Vagina (tissue), 2 donors: ENCODE measurements at regions not wholly inside any gene's neighbourhood (a gene's known extent, or its start where the extent isn't known, plus 50 kb on each side); places are given as distances from the start of the nearest gene placed in this dataset.

Experiments used
- DNase-seq, 2 donors: peaks; one replicate each; pipeline ENCODE4 v3.0.0-alpha.2; 2017; ENCODE audit errors: extremely low spot score in 2 of 2
- H3K27ac ChIP-seq: fragments of 200-600 bp; sonication (generic); one replicate; pipeline ENCODE4 v1.5.1; 2019
- H3K27me3 ChIP-seq: fragments of 200-600 bp; sonication (generic); one replicate; pipeline ENCODE4 v1.5.1; 2019
- H3K36me3 ChIP-seq, 2 donors: fragments of 200-600 bp; sonication (generic); one replicate each; pipeline ENCODE4 v1.5.1; 2017 to 2019
- H3K4me1 ChIP-seq: fragments of 200-600 bp; sonication (generic); one replicate; pipeline ENCODE4 v1.5.1; 2019
- H3K4me3 ChIP-seq, 2 donors: fragments of 200-600 bp; sonication (generic); 1 replicate in 1 of 2; 2 replicates in 1 of 2; pipeline ENCODE4 v1.5.1; 2016 to 2019
- H3K9me3 ChIP-seq: fragments of 200-600 bp; sonication (generic); one replicate; pipeline ENCODE4 v1.5.1; 2019
- POLR2A ChIP-seq, 2 donors: fragments of 450-650 bp; IDR thresholded peaks; one replicate each; pipeline ENCODE4 v1.6.1; 2017; ENCODE audit warnings: antibody characterized with exemption in 2 of 2, mild to moderate bottlenecking in 2 of 2, moderate library complexity in 2 of 2
- POLR2AphosphoS5 ChIP-seq, 2 donors: sonication (generic); formaldehyde crosslinking; IDR thresholded peaks; one replicate each; pipeline ENCODE4 v1.9.0; 2017; ENCODE audit warnings: antibody characterized with exemption in 2 of 2, mild to moderate bottlenecking in 2 of 2, low read depth in 1 of 2; ENCODE audit not compliant: insufficient read depth in 1 of 2
- intact Hi-C: fragments of 100-400 bp; cut with DNase I; formaldehyde crosslinking; loops from one replicate; pipeline ENCODE4 v1.15.1; 2023
- TF ChIP-seq, protein P1 (sequence below), 3 experiments: fragments of 450-650 bp in 2 of 3; fragments of 200-600 bp in 1 of 3; sonication (generic) in 1 of 3; IDR thresholded peaks; one replicate each; pipeline ENCODE4 v1.5.1; 2017 to 2019; ENCODE audit warnings: antibody characterized with exemption in 3 of 3, mild to moderate bottlenecking in 2 of 3, moderate library complexity in 2 of 3

DNA sequence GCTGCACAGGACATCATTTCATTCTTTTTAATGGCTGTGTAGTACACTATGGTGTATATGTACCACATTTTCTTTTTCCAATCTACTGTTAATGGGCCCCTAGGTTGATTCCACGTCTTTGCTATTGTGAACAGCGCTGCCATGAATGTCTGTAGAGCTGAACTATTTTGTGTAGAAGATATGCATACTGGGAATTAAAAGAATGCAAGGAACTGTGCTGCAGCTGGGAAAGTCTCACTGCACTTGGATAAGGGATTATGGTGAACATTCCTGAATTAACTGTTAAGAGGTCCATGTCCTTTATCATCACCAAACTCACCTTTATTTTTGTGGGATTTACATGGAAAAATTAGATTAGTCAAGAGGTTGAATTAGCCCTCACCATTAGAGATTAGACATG lies 224.7 kb downstream of the SNX19 start:
- DNase-seq: no peak
- no peaks in the 10 kb centered on the region for H3K36me3 ChIP-seq
- no peaks in the 10 kb centered on the region for H3K9me3 ChIP-seq
- no peaks in the 10 kb centered on the region for H3K4me1 ChIP-seq
- no peak overlapping the region for H3K27ac ChIP-seq
- H3K4me3 ChIP-seq: no peak overlapping the region
- no peak for TF ChIP-seq POLR2A (IDR thresholded peaks at IDR 0.05)
- TF ChIP-seq, protein P1, sequence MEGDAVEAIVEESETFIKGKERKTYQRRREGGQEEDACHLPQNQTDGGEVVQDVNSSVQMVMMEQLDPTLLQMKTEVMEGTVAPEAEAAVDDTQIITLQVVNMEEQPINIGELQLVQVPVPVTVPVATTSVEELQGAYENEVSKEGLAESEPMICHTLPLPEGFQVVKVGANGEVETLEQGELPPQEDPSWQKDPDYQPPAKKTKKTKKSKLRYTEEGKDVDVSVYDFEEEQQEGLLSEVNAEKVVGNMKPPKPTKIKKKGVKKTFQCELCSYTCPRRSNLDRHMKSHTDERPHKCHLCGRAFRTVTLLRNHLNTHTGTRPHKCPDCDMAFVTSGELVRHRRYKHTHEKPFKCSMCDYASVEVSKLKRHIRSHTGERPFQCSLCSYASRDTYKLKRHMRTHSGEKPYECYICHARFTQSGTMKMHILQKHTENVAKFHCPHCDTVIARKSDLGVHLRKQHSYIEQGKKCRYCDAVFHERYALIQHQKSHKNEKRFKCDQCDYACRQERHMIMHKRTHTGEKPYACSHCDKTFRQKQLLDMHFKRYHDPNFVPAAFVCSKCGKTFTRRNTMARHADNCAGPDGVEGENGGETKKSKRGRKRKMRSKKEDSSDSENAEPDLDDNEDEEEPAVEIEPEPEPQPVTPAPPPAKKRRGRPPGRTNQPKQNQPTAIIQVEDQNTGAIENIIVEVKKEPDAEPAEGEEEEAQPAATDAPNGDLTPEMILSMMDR (IDR thresholded peaks at IDR 0.05): no peak
- TF ChIP-seq POLR2AphosphoS5 (IDR thresholded peaks at IDR 0.05; ENCODE audit: insufficient read depth in 1 of 2, low read depth in 1 of 2): no peak
- H3K27me3 ChIP-seq: no peaks in the 10 kb centered on the region
- intact Hi-C loops: no loop called here

DNA sequence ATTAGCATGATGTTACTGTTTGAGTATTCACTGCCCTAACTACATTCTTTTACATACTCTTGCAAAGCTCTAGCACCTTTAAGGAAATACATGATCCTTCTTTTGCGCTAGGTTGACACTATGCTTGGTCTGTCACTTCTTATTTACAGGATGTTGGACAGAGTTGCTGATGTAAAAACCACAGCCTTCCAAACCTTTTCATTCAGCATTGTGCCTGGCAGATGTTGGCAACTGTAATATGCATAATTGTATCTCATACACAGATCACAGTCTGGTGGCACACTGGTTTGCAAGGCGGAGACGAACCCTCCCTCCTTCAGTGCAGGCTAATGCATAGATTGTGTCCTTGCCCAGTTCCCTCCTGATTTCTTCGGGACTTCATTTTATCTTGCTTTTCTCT lies 224.1 kb downstream of the SNX19 start:
- Histone ChIP-seq H3K27me3 (no peaks in the 10 kb centered on the region), H3K36me3 (no peaks in the 10 kb centered on the region), H3K4me1 (no peaks in the 10 kb centered on the region), H3K27ac (no peak overlapping the region), H3K9me3 (no peaks in the 10 kb centered on the region), H3K4me3 (no peak overlapping the region)
- intact Hi-C loops: no loop called here
- TF ChIP-seq POLR2AphosphoS5 (IDR thresholded peaks at IDR 0.05; ENCODE audit: insufficient read depth in 1 of 2, low read depth in 1 of 2): no peak
- TF ChIP-seq, protein P1 (IDR thresholded peaks at IDR 0.05): no peak
- TF ChIP-seq POLR2A (IDR thresholded peaks at IDR 0.05): no peak
- DNase-seq: no peak

GRCh38 chr11:130693543-130693942 lies 222.7 kb downstream of the SNX19 start:
- H3K9me3 ChIP-seq: no peaks in the 10 kb centered on the region
- no peaks in the 10 kb centered on the region for H3K4me1 ChIP-seq
- H3K36me3 ChIP-seq: no peaks in the 10 kb centered on the region
- no peak for DNase-seq
- H3K27me3 ChIP-seq: no peaks in the 10 kb centered on the region
- no peak overlapping the region for H3K27ac ChIP-seq
- TF ChIP-seq POLR2AphosphoS5 (IDR thresholded peaks at IDR 0.05; ENCODE audit: insufficient read depth in 1 of 2, low read depth in 1 of 2) (no peak), POLR2A (IDR thresholded peaks at IDR 0.05) (no peak)
- TF ChIP-seq, protein P1 (IDR thresholded peaks at IDR 0.05): no peak
- intact Hi-C loops: no loop called here
- no peak overlapping the region for H3K4me3 ChIP-seq

- intact Hi-C loops: no loop called here
- H3K9me3 ChIP-seq: no peaks in the 10 kb centered on the region
- H3K4me1 ChIP-seq: no peaks in the 10 kb centered on the region
- no peak for DNase-seq
- H3K36me3 ChIP-seq: no peaks in the 10 kb centered on the region
- TF ChIP-seq POLR2A (IDR thresholded peaks at IDR 0.05) (no peak), POLR2AphosphoS5 (IDR thresholded peaks at IDR 0.05; ENCODE audit: insufficient read depth in 1 of 2, low read depth in 1 of 2) (no peak)
- TF ChIP-seq, protein P1 (IDR thresholded peaks at IDR 0.05): no peak
- no peak overlapping the region for H3K27ac ChIP-seq
- H3K4me3 ChIP-seq: no peak overlapping the region
- no peaks in the 10 kb centered on the region for H3K27me3 ChIP-seq
These were observed 221.7 kb downstream of the SNX19 start for GRCh38 chr11:130694488-130695045.

DNA sequence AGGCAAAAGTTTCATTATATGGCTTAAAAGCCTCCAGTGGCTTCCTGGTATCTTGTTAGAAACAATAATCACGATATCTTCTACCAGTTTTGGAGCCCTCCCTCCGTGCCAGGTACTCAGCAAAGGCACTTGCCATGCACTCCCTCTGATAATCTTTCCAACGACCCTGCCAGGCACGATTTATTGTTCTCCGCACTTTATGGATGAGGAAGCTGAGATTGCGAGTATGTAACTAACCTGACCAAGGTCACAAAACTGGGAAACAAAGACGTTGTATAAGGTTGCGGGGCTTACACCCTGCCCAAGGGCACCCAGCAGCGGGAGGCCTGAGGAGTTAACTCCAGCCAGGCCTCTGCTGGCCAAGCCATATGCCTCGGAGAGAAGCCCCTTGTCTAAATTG lies 218.1 kb downstream of the SNX19 start:
- H3K4me3 ChIP-seq: no peak overlapping the region
- no peak for DNase-seq
- no peak overlapping the region for H3K27ac ChIP-seq
- no peaks in the 10 kb centered on the region for H3K4me1 ChIP-seq
- no peak for TF ChIP-seq POLR2A (IDR thresholded peaks at IDR 0.05)
- TF ChIP-seq, protein P1 (IDR thresholded peaks at IDR 0.05): no peak
- TF ChIP-seq POLR2AphosphoS5 (IDR thresholded peaks at IDR 0.05; ENCODE audit: insufficient read depth in 1 of 2, low read depth in 1 of 2): no peak
- no peaks in the 10 kb centered on the region for H3K9me3 ChIP-seq
- H3K36me3 ChIP-seq: no peaks in the 10 kb centered on the region
- intact Hi-C loops: no loop called here
- no peaks in the 10 kb centered on the region for H3K27me3 ChIP-seq
